SK-N-SH (cell line): ENCODE measurements at regions not wholly inside any gene's neighbourhood (a gene's known extent, or its start where the extent isn't known, plus 50 kb on each side); places are given as distances from the start of the nearest gene placed in this dataset.

Experiments
- CTCF ChIA-PET: fragments of 300-600, 350-600 bp; formaldehyde crosslinking; extraction: SDS; loops from one replicate; lab custom pipeline; 2021; lab: Yijun Ruan, JAX
- POLR2A ChIA-PET: fragments of 350-600 bp; sonication (Branson Sonifier 250); formaldehyde crosslinking; extraction: SDS; loops from one replicate; lab custom pipeline; 2020; ENCODE audit warnings: antibody characterized with exemption, inconsistent platforms; lab: Yijun Ruan, JAX
- DNase-seq: peaks from one replicate; pipeline ENCODE4 v3.0.0; 2012
- H2AFZ ChIP-seq: fragments of 200-600 bp; sonication (generic); 2 replicates; pipeline ENCODE4 v1.8.1; 2016; ENCODE audit warnings: antibody characterized with exemption, mild to moderate bottlenecking, low read depth
- H3F3A ChIP-seq: fragments of 200-600 bp; sonication (generic); replicated peaks from 2 replicates; pipeline ENCODE3; 2016; ENCODE audit warnings: antibody characterized with exemption, mild to moderate bottlenecking; ENCODE audit not compliant: insufficient read depth
- H3K27ac ChIP-seq, 2 experiments: fragments of 200-500 bp in 1 of 2; fragments of 200-600 bp in 1 of 2; sonication (Bioruptor generic) in 1 of 2; sonication (generic), shearing (Covaris generic) in 1 of 2; 2 replicates each; pipeline versions ENCODE4 v1.5.1 to v1.6.1; 2014 to 2016; ENCODE audit warnings: low read depth in 2 of 2, inconsistent platforms in 1 of 2, low read length in 1 of 2, mild to moderate bottlenecking in 1 of 2, mixed read lengths in 1 of 2
- H3K27me3 ChIP-seq: fragments of 200-600 bp; sonication (generic), shearing (Covaris generic); 2 replicates; pipeline ENCODE4 v1.6.1; 2016; ENCODE audit warnings: mixed run types; ENCODE audit not compliant: insufficient read depth
- H3K36me3 ChIP-seq, 2 experiments: fragments of 200-500 bp in 1 of 2; fragments of 200-600 bp in 1 of 2; sonication (Bioruptor generic) in 1 of 2; sonication (generic) in 1 of 2; replicated peaks in 1 of 2; 2 replicates each; pipeline versions ENCODE3 to v1.5.1; 2014 to 2016; ENCODE audit warnings: low read length in 1 of 2, mild to moderate bottlenecking in 1 of 2; ENCODE audit not compliant: insufficient read depth in 2 of 2, control insufficient read depth in 1 of 2
- H3K4me1 ChIP-seq, 2 experiments: fragments of 200-500 bp in 1 of 2; fragments of 200-600 bp in 1 of 2; sonication (Bioruptor generic) in 1 of 2; sonication (generic), shearing (Covaris generic) in 1 of 2; 2 replicates each; pipeline versions ENCODE4 v1.5.1 to v1.6.1; 2014 to 2016; ENCODE audit warnings: low read depth in 1 of 2, low read length in 1 of 2, mixed run types in 1 of 2; ENCODE audit not compliant: insufficient read depth in 2 of 2, control insufficient read depth in 1 of 2
- H3K4me2 ChIP-seq: fragments of 200-600 bp; sonication (generic), shearing (Covaris generic); 2 replicates; pipeline ENCODE4 v1.6.1; 2017; ENCODE audit warnings: mixed run types
- H3K4me3 ChIP-seq, 2 experiments: fragments of 200-500 bp in 1 of 2; fragments of 200-600 bp in 1 of 2; sonication (Bioruptor generic) in 1 of 2; sonication (generic), shearing (Covaris generic) in 1 of 2; 2 replicates each; pipeline versions ENCODE4 v1.5.1 to v1.8.1; 2014 to 2016; ENCODE audit warnings: low read depth in 2 of 2, inconsistent platforms in 1 of 2, low read length in 1 of 2, mild to moderate bottlenecking in 1 of 2, mixed read lengths in 1 of 2, moderate library complexity in 1 of 2
- H3K79me2 ChIP-seq: fragments of 200-600 bp; sonication (generic); 2 replicates; pipeline ENCODE4 v1.8.1; 2017; ENCODE audit warnings: mild to moderate bottlenecking; ENCODE audit not compliant: insufficient read depth
- H3K9ac ChIP-seq: fragments of 200-600 bp; sonication (generic); 2 replicates; pipeline ENCODE4 v1.6.1; 2017; ENCODE audit warnings: mixed run types
- H3K9me2 ChIP-seq: fragments of 200-600 bp; sonication (generic); 2 replicates; pipeline ENCODE4 v1.6.1; 2017; ENCODE audit warnings: mixed run types
- H3K9me3 ChIP-seq: fragments of 200-600 bp; sonication (generic); 2 replicates; pipeline ENCODE4 v1.6.1; 2017; ENCODE audit warnings: mixed run types, mild to moderate bottlenecking, moderate library complexity
- H4K20me1 ChIP-seq: fragments of 200-600 bp; sonication (generic); 2 replicates; pipeline ENCODE4 v1.6.1; 2017; ENCODE audit warnings: mild to moderate bottlenecking, mixed run types; ENCODE audit not compliant: insufficient read depth
- CTCF ChIP-seq: fragments of 200-600 bp; sonication (generic); IDR thresholded peaks from 2 replicates; pipeline ENCODE4 v1.6.1; 2017; ENCODE audit warnings: antibody characterized with exemption, mild to moderate bottlenecking, moderate library complexity
- EZH2phosphoT487 ChIP-seq: fragments of 200-600 bp; sonication (generic); IDR thresholded peaks from 2 replicates; pipeline ENCODE4 v1.6.1; 2017; ENCODE audit warnings: low read depth, mixed run types, mild to moderate bottlenecking, antibody characterized with exemption, moderate library complexity, borderline replicate concordance
- FOSL2 ChIP-seq: IDR thresholded peaks from 2 replicates; pipeline ENCODE4 v1.4.0; 2012; ENCODE audit warnings: low read depth, mild to moderate bottlenecking, moderate library complexity, borderline replicate concordance
- FOXJ3 ChIP-seq: sonication (generic); formaldehyde crosslinking; IDR thresholded peaks from 2 replicates; pipeline ENCODE4 v1.5.1; 2020; ENCODE audit warnings: mild to moderate bottlenecking, missing genetic modification reagents
- GABPA ChIP-seq: IDR thresholded peaks from 2 replicates; pipeline ENCODE4 v1.4.0; 2012; ENCODE audit warnings: low read depth, mild to moderate bottlenecking
- IRF3 ChIP-seq: fragments of 150-350 bp; IDR thresholded peaks from 2 replicates; pipeline ENCODE4 v1.6.1; 2016; ENCODE audit warnings: mild to moderate bottlenecking, low read depth, low read length
- MXI1 ChIP-seq: IDR thresholded peaks from 2 replicates; pipeline ENCODE4 v1.6.1; 2012; ENCODE audit warnings: mild to moderate bottlenecking, low read depth, low read length, improper control_type of control experiment
- NFIC ChIP-seq: IDR thresholded peaks from 2 replicates; pipeline ENCODE4 v1.4.0; 2012; ENCODE audit warnings: borderline replicate concordance
- NRF1 ChIP-seq: IDR thresholded peaks from 2 replicates; pipeline ENCODE4 v1.6.1; 2012; ENCODE audit warnings: low read depth, mild to moderate bottlenecking, low read length
- RAD21 ChIP-seq: IDR thresholded peaks from 2 replicates; pipeline ENCODE4 v1.6.1; 2012; ENCODE audit warnings: mild to moderate bottlenecking, low read length
- RCOR1 ChIP-seq: fragments of 150-350 bp; IDR thresholded peaks from 2 replicates; pipeline ENCODE4 v1.6.1; 2017; ENCODE audit warnings: antibody characterized with exemption, low read length
- RFX5 ChIP-seq: IDR thresholded peaks from 2 replicates; pipeline ENCODE4 v1.6.1; 2012; ENCODE audit warnings: mild to moderate bottlenecking, improper control_type of control experiment, low read length
- SMC3 ChIP-seq: IDR thresholded peaks from 2 replicates; pipeline ENCODE4 v1.6.1; 2012; ENCODE audit warnings: low read depth, low read length, improper control_type of control experiment
- TEAD4 ChIP-seq: IDR thresholded peaks from 2 replicates; pipeline ENCODE4 v1.4.0; 2012; ENCODE audit warnings: mild to moderate bottlenecking, borderline replicate concordance; ENCODE audit not compliant: insufficient read depth
- USF2 ChIP-seq: fragments of 150-350 bp; IDR thresholded peaks from 2 replicates; pipeline ENCODE4 v1.6.1; 2017; ENCODE audit warnings: antibody characterized with exemption, low read length, low read depth, borderline replicate concordance
- YY1 ChIP-seq: IDR thresholded peaks from 2 replicates; pipeline ENCODE4 v1.4.0; 2012; ENCODE audit warnings: low read depth, mild to moderate bottlenecking
- WGBS: methylation state at CpG from one replicate; pipeline ENCODE4 v1.1.6; 2017; ENCODE audit warnings: low lambda C conversion rate; 5-methylcytosine and 5-hydroxymethylcytosine counted together
- TF ChIP-seq, protein P1 (sequence below): IDR thresholded peaks from 2 replicates; pipeline ENCODE4 v1.4.0; 2012; ENCODE audit warnings: low read depth, borderline replicate concordance
- TF ChIP-seq, protein P2 (sequence below): IDR thresholded peaks from 2 replicates; pipeline ENCODE4 v1.4.0; 2012; ENCODE audit warnings: low read depth

- H3K9ac ChIP-seq: no peak overlapping the region
- TF ChIP-seq, protein P1, sequence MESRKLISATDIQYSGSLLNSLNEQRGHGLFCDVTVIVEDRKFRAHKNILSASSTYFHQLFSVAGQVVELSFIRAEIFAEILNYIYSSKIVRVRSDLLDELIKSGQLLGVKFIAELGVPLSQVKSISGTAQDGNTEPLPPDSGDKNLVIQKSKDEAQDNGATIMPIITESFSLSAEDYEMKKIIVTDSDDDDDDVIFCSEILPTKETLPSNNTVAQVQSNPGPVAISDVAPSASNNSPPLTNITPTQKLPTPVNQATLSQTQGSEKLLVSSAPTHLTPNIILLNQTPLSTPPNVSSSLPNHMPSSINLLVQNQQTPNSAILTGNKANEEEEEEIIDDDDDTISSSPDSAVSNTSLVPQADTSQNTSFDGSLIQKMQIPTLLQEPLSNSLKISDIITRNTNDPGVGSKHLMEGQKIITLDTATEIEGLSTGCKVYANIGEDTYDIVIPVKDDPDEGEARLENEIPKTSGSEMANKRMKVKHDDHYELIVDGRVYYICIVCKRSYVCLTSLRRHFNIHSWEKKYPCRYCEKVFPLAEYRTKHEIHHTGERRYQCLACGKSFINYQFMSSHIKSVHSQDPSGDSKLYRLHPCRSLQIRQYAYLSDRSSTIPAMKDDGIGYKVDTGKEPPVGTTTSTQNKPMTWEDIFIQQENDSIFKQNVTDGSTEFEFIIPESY: no peak
- no peak for TF ChIP-seq MXI1
- no peak for TF ChIP-seq IRF3
- TF ChIP-seq RFX5: no peak
- TF ChIP-seq TEAD4: no peak
- no peak for TF ChIP-seq USF2
- TF ChIP-seq SMC3: no peak
- no peak for TF ChIP-seq CTCF
- TF ChIP-seq, protein P2, sequence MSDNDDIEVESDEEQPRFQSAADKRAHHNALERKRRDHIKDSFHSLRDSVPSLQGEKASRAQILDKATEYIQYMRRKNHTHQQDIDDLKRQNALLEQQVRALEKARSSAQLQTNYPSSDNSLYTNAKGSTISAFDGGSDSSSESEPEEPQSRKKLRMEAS: no peak
- TF ChIP-seq FOSL2: no peak
- no peak for TF ChIP-seq RAD21
- no peak for TF ChIP-seq NFIC
- TF ChIP-seq YY1: no peak
- TF ChIP-seq GABPA: no peak
- no peak for TF ChIP-seq EZH2phosphoT487
- no peak for TF ChIP-seq RCOR1
- no peak for TF ChIP-seq FOXJ3
- no peak for TF ChIP-seq NRF1
- TF ChIP-seq, all 33 proteins: peak for 0
Observed at GRCh38 chr2:56113382-56113975, 70.3 kb upstream of the CCDC85A start.

More at GRCh38 chr2:56113382-56113975, 70.3 kb upstream of the CCDC85A start:
- no peak for DNase-seq
- 32% methylated on average over 4 of the region's 4 CpGs for WGBS
- no peak overlapping the region for H3K4me2 ChIP-seq
- no peaks in the 10 kb centered on the region for H4K20me1 ChIP-seq
- H3K9me3 ChIP-seq: no peaks in the 10 kb centered on the region
- H3K4me1 ChIP-seq: no peaks in the 10 kb centered on the region
- H3K27me3 ChIP-seq: no peaks in the 10 kb centered on the region; the same call in 1 of the 2 replicates
- no peak overlapping the region for H3K27ac ChIP-seq
- no peaks in the 10 kb centered on the region for H3K9me2 ChIP-seq
- H3K79me2 ChIP-seq: no peaks in the 10 kb centered on the region
- ChIA-PET CTCF (interaction anchor here (1.2 to 1.5 kb wide), 2 partner anchors 9 to 21 kb away, joined by 3 read pairs; no protein-coding TSS in a partner anchor), POLR2A (no interaction called here)
- H3F3A ChIP-seq: no peaks in the 10 kb centered on the region
- no peak overlapping the region for H2AFZ ChIP-seq
- no peak overlapping the region for H3K4me3 ChIP-seq
- no peaks in the 10 kb centered on the region for H3K36me3 ChIP-seq
